H1 (cell line): ENCODE measurements at regions not wholly inside any gene's neighbourhood (a gene's known extent, or its start where the extent isn't known, plus 50 kb on each side); places are given as distances from the start of the nearest gene placed in this dataset.

Experiments
- CTCF ChIA-PET: fragments of 300-600 bp; sonication (Branson Sonifier 250); formaldehyde crosslinking; loops from one replicate; lab custom pipeline; 2021; ENCODE audit not compliant: partially characterized antibody; lab: Charles Lee
- POLR2A ChIA-PET: fragments of 300-600 bp; sonication (Branson Sonifier 250); formaldehyde crosslinking; loops from one replicate; lab custom pipeline; 2021; ENCODE audit warnings: inconsistent platforms; ENCODE audit not compliant: partially characterized antibody; lab: Charles Lee
- DNase-seq, 2 experiments: peaks; one replicate each; pipeline versions ENCODE4 v3.0.0 to v3.0.0-alpha.2; 2010 to 2022; ENCODE audit warnings: low spot score in 2 of 2, low read depth in 1 of 2, mixed read lengths in 1 of 2
- FAIRE-seq: peaks from 2 replicates; lab custom pipeline; 2011; peaks lifted over from hg19 to GRCh38; lab: Jason Lieb, UNC
- H2AFZ ChIP-seq: 2 replicates; pipeline ENCODE4 v1.8.1; 2012; ENCODE audit warnings: low read length, inconsistent platforms
- H2AK5ac ChIP-seq: 2 replicates; pipeline ENCODE4 v1.6.1; 2013; ENCODE audit warnings: low read depth, low read length
- H2BK120ac ChIP-seq: replicated peaks from 2 replicates; pipeline ENCODE3; 2013; ENCODE audit warnings: low read depth, low read length, inconsistent platforms
- H2BK12ac ChIP-seq: 2 replicates; pipeline ENCODE4 v1.6.1; 2013; ENCODE audit warnings: low read depth, low read length
- H2BK15ac ChIP-seq: 2 replicates; pipeline ENCODE4 v1.6.1; 2013; ENCODE audit warnings: low read length
- H2BK20ac ChIP-seq: 2 replicates; pipeline ENCODE4 v1.6.1; 2013; ENCODE audit warnings: low read length
- H2BK5ac ChIP-seq: 2 replicates; pipeline ENCODE4 v1.6.1; 2013; ENCODE audit warnings: low read depth, low read length
- H3K14ac ChIP-seq: 2 replicates; pipeline ENCODE4 v1.6.1; 2013; ENCODE audit warnings: inconsistent platforms; ENCODE audit not compliant: insufficient read length
- H3K18ac ChIP-seq: 2 replicates; pipeline ENCODE4 v1.6.1; 2013; ENCODE audit warnings: low read length; ENCODE audit errors: extremely low read depth
- H3K23ac ChIP-seq: 2 replicates; pipeline ENCODE4 v1.6.1; 2013; ENCODE audit warnings: inconsistent platforms; ENCODE audit not compliant: insufficient read length
- H3K23me2 ChIP-seq: 2 replicates; pipeline ENCODE4 v1.6.1; 2013; ENCODE audit warnings: low read depth, low read length
- H3K27ac ChIP-seq: 2 replicates; pipeline ENCODE4 v1.6.1; 2011; ENCODE audit warnings: low read depth, low read length, inconsistent platforms
- H3K27me3 ChIP-seq, 4 experiments: replicated peaks in 1 of 4; 1 replicate in 1 of 4; 2 replicates in 3 of 4; pipeline versions ENCODE4 v1.6.1 to v1.8.1; 2011 to 2013; ENCODE audit warnings: low read length in 3 of 4, mild to moderate bottlenecking in 3 of 4, inconsistent platforms in 2 of 4, mixed read lengths in 2 of 4, moderate library complexity in 1 of 4; ENCODE audit not compliant: control insufficient read depth in 3 of 4, insufficient read depth in 3 of 4; ENCODE audit errors: extremely low read depth in 1 of 4
- H3K36me3 ChIP-seq, 4 experiments: 2 replicates each; pipeline versions ENCODE4 v1.6.1 to v1.8.1; 2011 to 2013; ENCODE audit warnings: mild to moderate bottlenecking in 4 of 4, low read length in 3 of 4, moderate library complexity in 2 of 4, control low read depth in 1 of 4, inconsistent platforms in 1 of 4; ENCODE audit not compliant: insufficient read depth in 4 of 4, control insufficient read depth in 2 of 4
- H3K4ac ChIP-seq: replicated peaks from 2 replicates; pipeline ENCODE3; 2013; ENCODE audit warnings: low read length, low read depth, mixed read lengths, inconsistent platforms; ENCODE audit not compliant: insufficient read length
- H3K4me1 ChIP-seq, 4 experiments: replicated peaks in 1 of 4; 1 replicate in 1 of 4; 2 replicates in 3 of 4; pipeline versions ENCODE4 v1.6.1 to v1.8.1; 2011 to 2013; ENCODE audit warnings: low read length in 3 of 4, inconsistent platforms in 2 of 4, mixed read lengths in 1 of 4; ENCODE audit not compliant: insufficient read depth in 4 of 4, control insufficient read depth in 3 of 4
- H3K4me2 ChIP-seq, 2 experiments: 2 replicates each; pipeline versions ENCODE4 v1.6.1 to v1.8.1; 2011 to 2013; ENCODE audit warnings: low read depth in 2 of 2, low read length in 2 of 2, control low read depth in 1 of 2, inconsistent platforms in 1 of 2, mild to moderate bottlenecking in 1 of 2; ENCODE audit not compliant: insufficient read depth in 1 of 2
- H3K4me3 ChIP-seq, 4 experiments: fragments of 200-600, 300-600 bp in 1 of 4; sonication (generic), shearing (Covaris generic), sonication (Bioruptor Twin) in 1 of 4; 2 replicates each; pipeline versions ENCODE4 v1.5.1 to v1.8.1; 2011 to 2016; ENCODE audit warnings: low read length in 4 of 4, low read depth in 3 of 4, control low read depth in 2 of 4, inconsistent platforms in 2 of 4, mild to moderate bottlenecking in 2 of 4, mixed read lengths in 1 of 4, moderate library complexity in 1 of 4; ENCODE audit not compliant: insufficient read depth in 2 of 4; ENCODE audit errors: extremely low read depth in 1 of 4
- H3K56ac ChIP-seq: replicated peaks from 2 replicates; pipeline ENCODE3; 2013; ENCODE audit warnings: low read depth, mild to moderate bottlenecking, mixed read lengths, low read length, inconsistent platforms; ENCODE audit not compliant: insufficient read length
- H3K79me1 ChIP-seq: 2 replicates; pipeline ENCODE4 v1.6.1; 2013; ENCODE audit warnings: low read depth, low read length, control low read depth
- H3K79me2 ChIP-seq, 2 experiments: 2 replicates each; pipeline versions ENCODE4 v1.6.1 to v1.8.1; 2012 to 2013; ENCODE audit warnings: low read length in 2 of 2, mild to moderate bottlenecking in 2 of 2, inconsistent platforms in 1 of 2; ENCODE audit not compliant: insufficient read depth in 2 of 2, control insufficient read depth in 1 of 2
- H3K9ac ChIP-seq, 4 experiments: replicated peaks in 1 of 4; 1 replicate in 1 of 4; 2 replicates in 3 of 4; pipeline versions ENCODE4 v1.6.1 to v1.8.1; 2011 to 2013; ENCODE audit warnings: low read depth in 3 of 4, low read length in 3 of 4, control low read depth in 2 of 4, mild to moderate bottlenecking in 2 of 4, moderate library complexity in 2 of 4, inconsistent platforms in 1 of 4; ENCODE audit errors: extremely low read depth in 1 of 4
- H3K9me3 ChIP-seq, 2 experiments: 2 replicates each; pipeline versions ENCODE4 v1.6.1 to v1.8.1; 2012 to 2013; ENCODE audit warnings: mild to moderate bottlenecking in 2 of 2, moderate library complexity in 2 of 2, control low read depth in 1 of 2, inconsistent platforms in 1 of 2, low read depth in 1 of 2, low read length in 1 of 2, mixed read lengths in 1 of 2; ENCODE audit not compliant: insufficient read depth in 2 of 2
- H4K20me1 ChIP-seq, 2 experiments: replicated peaks in 1 of 2; 2 replicates each; pipeline versions ENCODE3 to v1.8.1; 2011 to 2013; ENCODE audit warnings: inconsistent platforms in 2 of 2, low read length in 2 of 2, mild to moderate bottlenecking in 1 of 2; ENCODE audit not compliant: insufficient read depth in 2 of 2, control insufficient read depth in 1 of 2
- H4K5ac ChIP-seq: 2 replicates; pipeline ENCODE4 v1.6.1; 2013; ENCODE audit warnings: low read length, low read depth, mixed read lengths, inconsistent platforms; ENCODE audit not compliant: insufficient read length
- H4K8ac ChIP-seq: 2 replicates; pipeline ENCODE4 v1.8.0; 2013; ENCODE audit warnings: mild to moderate bottlenecking, moderate library complexity, low read length, inconsistent platforms; ENCODE audit not compliant: insufficient read depth; ENCODE audit errors: extremely low read depth
- H4K91ac ChIP-seq: replicated peaks from 2 replicates; pipeline ENCODE3; 2013; ENCODE audit warnings: low read length, mixed read lengths, inconsistent platforms; ENCODE audit not compliant: insufficient read length
- BRCA1 ChIP-seq: IDR thresholded peaks from 2 replicates; pipeline ENCODE4 v1.6.1; 2012; ENCODE audit warnings: low read depth, low read length, improper control_type of control experiment
- CTCF ChIP-seq, 3 experiments: IDR thresholded peaks; 1 replicate in 2 of 3; 2 replicates in 1 of 3; pipeline versions ENCODE4 v1.5.1 to v1.6.1; 2011; ENCODE audit warnings: low read length in 3 of 3, mild to moderate bottlenecking in 3 of 3, inconsistent platforms in 2 of 3, low read depth in 1 of 3, moderate library complexity in 1 of 3; ENCODE audit not compliant: insufficient read depth in 1 of 3; ENCODE audit errors: control extremely low read depth in 1 of 3
- GTF2F1 ChIP-seq: IDR thresholded peaks from 2 replicates; pipeline ENCODE4 v1.6.1; 2012; ENCODE audit warnings: low read depth, low read length, improper control_type of control experiment, borderline replicate concordance
- HDAC2 ChIP-seq, 2 experiments: fragments of 300-600 bp in 1 of 2; sonication (generic) in 1 of 2; IDR thresholded peaks; 2 replicates each; pipeline ENCODE4 v1.6.1; 2011 to 2012; ENCODE audit warnings: low read depth in 2 of 2, low read length in 2 of 2, mild to moderate bottlenecking in 2 of 2, moderate library complexity in 2 of 2, borderline replicate concordance in 1 of 2, inconsistent platforms in 1 of 2
- JUND ChIP-seq: IDR thresholded peaks from 2 replicates; pipeline ENCODE4 v1.6.1; 2011; ENCODE audit warnings: mild to moderate bottlenecking, improper control_type of control experiment, low read length
- KDM5A ChIP-seq: fragments of 200-600 bp; IDR thresholded peaks from 2 replicates; pipeline ENCODE4 v1.7.1; 2012; ENCODE audit warnings: mild to moderate bottlenecking, low read length, inconsistent platforms, mixed read lengths
- MAX ChIP-seq: IDR thresholded peaks from 2 replicates; pipeline ENCODE4 v1.6.1; 2012; ENCODE audit warnings: inconsistent platforms
- NANOG ChIP-seq: IDR thresholded peaks from 2 replicates; pipeline ENCODE4 v1.6.1; 2011; ENCODE audit warnings: low read length, low read depth, mild to moderate bottlenecking, inconsistent platforms; ENCODE audit not compliant: insufficient read depth, poor library complexity, severe bottlenecking
- TAF7 ChIP-seq: optimal IDR thresholded peaks from 2 replicates; pipeline ENCODE3; 2011; ENCODE audit warnings: low read depth, mild to moderate bottlenecking, inconsistent platforms, low read length, moderate library complexity, borderline replicate concordance
- TBP ChIP-seq: IDR thresholded peaks from 2 replicates; pipeline ENCODE4 v1.6.1; 2011; ENCODE audit warnings: low read depth, low read length, improper control_type of control experiment
- YY1 ChIP-seq: IDR thresholded peaks from 2 replicates; pipeline ENCODE4 v1.6.1; 2011; ENCODE audit warnings: low read depth, mild to moderate bottlenecking, low read length
- WGBS, 2 experiments: shearing (Covaris generic) in 1 of 2; methylation state at CpG; one replicate each; pipeline versions ENCODE4 v1.1.6 to v1.1.7; 2013 to 2015; ENCODE audit warnings: low lambda C conversion rate in 2 of 2, mixed read lengths in 2 of 2, inconsistent platforms in 1 of 2, low coverage in 1 of 2, missing lambda C conversion rate in 1 of 2; ENCODE audit not compliant: insufficient replicate concordance in 2 of 2, insufficient coverage in 1 of 2, insufficient read length in 1 of 2; ENCODE audit errors: extremely low coverage in 1 of 2, missing lambda C conversion rate in 1 of 2; 5-methylcytosine and 5-hydroxymethylcytosine counted together

- Histone ChIP-seq H3K18ac (no peak overlapping the region), H4K8ac (no peak overlapping the region), H3K79me2 (no peaks in the 10 kb centered on the region), H4K20me1 (no peaks in the 10 kb centered on the region), H3K4ac (no peak overlapping the region), H2BK12ac (no peak overlapping the region), H3K4me3 (no peak overlapping the region), H3K23me2 (no peaks in the 10 kb centered on the region), H2AFZ (peak overlapping the region; percentile 55), H3K56ac (no peak overlapping the region), H2BK120ac (no peak overlapping the region), H3K4me1 (peaks cover 0 to 2% (median 0%) of the 10 kb centered on the region in 4 experiments; a peak in 1 of 7 replicates), H2BK15ac (no peak overlapping the region), H3K27ac (no peak overlapping the region), H3K14ac (no peak overlapping the region), H3K27me3 (no peaks in the 10 kb centered on the region), H2BK20ac (no peak overlapping the region), H3K79me1 (no peaks in the 10 kb centered on the region), H4K91ac (no peak overlapping the region), H2BK5ac (no peak overlapping the region), H3K9ac (no peak overlapping the region), H3K4me2 (no peak overlapping the region), H3K9me3 (no peaks in the 10 kb centered on the region), H3K23ac (no peak overlapping the region), H3K36me3 (no peaks in the 10 kb centered on the region), H2AK5ac (no peak overlapping the region), H4K5ac (no peak overlapping the region)
- WGBS, 2 experiments: 90% methylated on average over 7 of the region's 7 CpGs; no CpG with 5 or more reads in 1 of the 2 experiments
- ChIA-PET POLR2A (no interaction called here), CTCF (no interaction called here)
- DNase-seq (no peak), FAIRE-seq (no peak)
- TF ChIP-seq NANOG (no peak), GTF2F1 (no peak), KDM5A (no peak), CTCF (IDR thresholded peaks at IDR 0.05; ENCODE audit: control extremely low read depth in 1 of 3, insufficient read depth in 1 of 3, low read depth in 1 of 3, low read length in 3 of 3) (no peak), HDAC2 (IDR thresholded peaks at IDR 0.05; ENCODE audit: borderline replicate concordance in 1 of 2, low read depth in 2 of 2, low read length in 2 of 2) (no peak), JUND (no peak), MAX (no peak), TBP (no peak), BRCA1 (no peak), YY1 (no peak), TAF7 (no peak)
Observed at GRCh38 chr5:118647587-118647986, 340.8 kb downstream of the DTWD2 start.
